Stimulated activated naive B cell treated with anti-CD40 and anti-IgM and Interleukin-4, amounts not matched to agents 10 μg/mL and 1 μg/mL and 100 μg/mL, for 72 hours (primary cell): ENCODE measurements at regions not wholly inside any gene's neighbourhood (a gene's known extent, or its start where the extent isn't known, plus 50 kb on each side); places are given as distances from the start of the nearest gene placed in this dataset.
A peak's percentile ranks its signal among the peaks of the same experiment; 100 is the strongest.

Source experiments
- ATAC-seq, 2 donors: fragments of 150-1000 bp; cut with Tn5 transposase; replicated peaks; 2 replicates each; pipeline ENCODE4 v1.10.0; 2021; ENCODE audit warnings: moderate library complexity in 1 of 2
- DNase-seq: peaks from one replicate; pipeline ENCODE4 v3.0.0; 2021
- H3K27ac Mint-ChIP-seq: one replicate; pipeline ENCODE4 v1.8.0; 2022; ENCODE audit warnings: mild to moderate bottlenecking, mixed read lengths
- H3K27me3 Mint-ChIP-seq, 2 donors: one replicate each; pipeline ENCODE4 v1.8.0; 2022; ENCODE audit warnings: mixed read lengths in 2 of 2
- H3K36me3 Mint-ChIP-seq, 2 donors: one replicate each; pipeline ENCODE4 v1.8.0; 2022; ENCODE audit warnings: mixed read lengths in 2 of 2, mild to moderate bottlenecking in 1 of 2
- H3K4me1 Mint-ChIP-seq, 2 donors: one replicate each; pipeline ENCODE4 v1.8.0; 2022; ENCODE audit warnings: mixed read lengths in 2 of 2, mild to moderate bottlenecking in 1 of 2
- H3K4me3 Mint-ChIP-seq, 2 donors: one replicate each; pipeline ENCODE4 v1.8.0; 2022; ENCODE audit warnings: mild to moderate bottlenecking in 2 of 2, mixed read lengths in 2 of 2, moderate library complexity in 1 of 2
- H3K9me3 Mint-ChIP-seq, 2 donors: one replicate each; pipeline ENCODE4 v1.8.0; 2022; ENCODE audit warnings: mixed read lengths in 2 of 2, mild to moderate bottlenecking in 1 of 2

GRCh38 chr10:123562811-123563580 is 103.2 kb upstream of the GPR26 start:
- DNase-seq (no peak), ATAC-seq (no peak)
- H3K4me1 Mint-ChIP-seq, result peaks cover 3 to 8% of the 10 kb centered on the region in 2 donors
- H3K27ac Mint-ChIP-seq, result no peak overlapping the region
- no peaks in the 10 kb centered on the region for H3K9me3 Mint-ChIP-seq
- H3K36me3 Mint-ChIP-seq, result peaks cover 0 to 2% of the 10 kb centered on the region in 2 donors
- H3K4me3 Mint-ChIP-seq, result no peak overlapping the region
- peaks cover 18 to 32% of the 10 kb centered on the region in 2 donors for H3K27me3 Mint-ChIP-seq

DNA sequence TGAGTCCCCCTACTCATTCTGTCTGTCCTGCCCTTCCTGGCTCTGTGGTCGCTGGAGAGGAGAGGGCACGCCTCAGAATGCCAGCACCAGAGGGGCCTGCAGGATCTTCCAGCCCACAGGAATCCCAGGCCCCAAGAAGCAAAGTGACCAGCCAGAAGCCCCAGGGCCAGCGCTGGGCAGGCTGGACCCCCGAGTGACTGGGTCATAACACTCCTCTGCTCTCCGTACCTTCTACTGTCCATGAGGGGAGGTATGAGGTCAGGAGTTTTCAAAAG is 102.6 kb upstream of the GPR26 start:
- no peak for ATAC-seq

DNA sequence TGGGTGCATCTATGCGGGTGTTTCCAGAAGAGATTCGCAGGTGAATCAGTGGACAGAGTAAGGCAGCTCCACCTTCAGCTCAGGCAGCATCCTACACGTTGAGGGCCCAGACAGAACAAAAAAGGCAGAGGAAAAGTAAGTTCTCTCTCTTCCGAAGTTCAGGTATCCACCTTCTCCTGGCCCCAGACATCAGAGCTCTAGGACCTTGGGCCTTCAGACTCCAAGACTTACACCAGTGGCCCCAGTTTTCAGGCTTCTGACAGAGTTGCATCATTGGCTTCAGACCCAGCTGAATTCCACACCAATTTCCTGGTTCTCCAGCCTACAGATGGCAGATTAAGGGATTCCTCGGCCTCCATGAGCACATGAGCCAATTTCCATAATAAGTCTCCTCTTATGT is 102.2 kb upstream of the GPR26 start:
- peaks cover 0 to 2% of the 10 kb centered on the region in 2 donors for H3K36me3 Mint-ChIP-seq
- H3K4me3 Mint-ChIP-seq, result no peak overlapping the region
- no peak for DNase-seq
- peaks cover 28 to 42% of the 10 kb centered on the region in 2 donors for H3K27me3 Mint-ChIP-seq
- no peaks in the 10 kb centered on the region for H3K9me3 Mint-ChIP-seq
- ATAC-seq, result no peak
- H3K27ac Mint-ChIP-seq, result no peak overlapping the region
- peaks cover 2 to 7% of the 10 kb centered on the region in 2 donors for H3K4me1 Mint-ChIP-seq

More for the DNA sequence above, 102.6 kb upstream of the GPR26 start:
- Mint-ChIP-seq H3K4me1 (peaks cover 2 to 8% of the 10 kb centered on the region in 2 donors), H3K27ac (no peak overlapping the region), H3K4me3 (no peak overlapping the region), H3K9me3 (no peaks in the 10 kb centered on the region), H3K27me3 (peaks cover 24 to 37% of the 10 kb centered on the region in 2 donors), H3K36me3 (peaks cover 0 to 2% of the 10 kb centered on the region in 2 donors)
- DNase-seq, result no peak

GRCh38 chr10:123564631-123565030 is 101.5 kb upstream of the GPR26 start:
- peaks cover 0 to 2% of the 10 kb centered on the region in 2 donors for H3K36me3 Mint-ChIP-seq
- DNase-seq, result no peak
- H3K27me3 Mint-ChIP-seq, result peaks cover 29 to 44% of the 10 kb centered on the region in 2 donors
- no peak for ATAC-seq
- no peak overlapping the region for H3K27ac Mint-ChIP-seq
- peaks cover 0 to under 1% of the 10 kb centered on the region in 2 donors for H3K4me1 Mint-ChIP-seq
- H3K9me3 Mint-ChIP-seq, result no peaks in the 10 kb centered on the region
- H3K4me3 Mint-ChIP-seq, result no peak overlapping the region

GRCh38 chr10:123565691-123566660 is 100.2 kb upstream of the GPR26 start:
- Mint-ChIP-seq H3K27me3 (peaks cover 29 to 42% of the 10 kb centered on the region in 2 donors), H3K27ac (no peak overlapping the region), H3K36me3 (peaks cover 0 to 2% of the 10 kb centered on the region in 2 donors), H3K9me3 (no peaks in the 10 kb centered on the region), H3K4me1 (no peaks in the 10 kb centered on the region), H3K4me3 (no peak overlapping the region)
- ATAC-seq (no peak), DNase-seq (no peak)

DNA sequence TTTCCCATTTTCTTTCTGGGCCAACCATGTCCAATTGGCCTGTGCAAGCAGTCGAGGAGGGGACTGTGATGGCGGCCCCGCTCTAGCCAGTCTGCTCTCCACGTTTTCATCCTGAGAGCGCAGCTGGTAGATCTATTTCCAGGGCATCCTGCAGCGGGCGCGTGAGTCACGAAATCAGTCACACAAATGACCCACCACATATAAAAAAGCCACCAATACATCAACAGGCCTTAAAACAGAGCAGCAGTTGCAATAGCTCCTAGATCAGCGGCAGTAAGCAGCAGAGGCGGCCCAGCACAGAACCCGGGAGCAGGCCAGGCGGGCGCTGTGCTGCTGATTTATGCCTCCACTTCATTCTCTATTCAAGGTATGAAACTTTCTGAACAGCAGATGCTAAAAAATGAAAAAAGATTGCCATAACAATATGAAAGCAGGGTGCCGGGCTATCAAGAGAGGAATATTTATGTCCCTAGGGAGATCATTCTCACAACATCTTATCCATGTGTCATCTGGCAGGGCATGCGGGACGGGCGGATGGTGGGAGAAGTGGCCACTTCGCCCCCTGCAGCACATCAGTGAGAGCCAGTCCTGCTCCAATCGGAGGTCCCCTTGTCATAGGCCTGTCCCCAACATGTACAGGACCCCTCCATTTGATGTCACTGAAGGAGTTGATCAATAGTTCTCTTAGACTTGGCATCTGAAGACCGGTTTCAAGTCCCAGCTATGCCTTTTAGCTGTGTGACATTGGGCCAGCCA is 98.0 kb upstream of the GPR26 start:
- no peak for ATAC-seq

DNA sequence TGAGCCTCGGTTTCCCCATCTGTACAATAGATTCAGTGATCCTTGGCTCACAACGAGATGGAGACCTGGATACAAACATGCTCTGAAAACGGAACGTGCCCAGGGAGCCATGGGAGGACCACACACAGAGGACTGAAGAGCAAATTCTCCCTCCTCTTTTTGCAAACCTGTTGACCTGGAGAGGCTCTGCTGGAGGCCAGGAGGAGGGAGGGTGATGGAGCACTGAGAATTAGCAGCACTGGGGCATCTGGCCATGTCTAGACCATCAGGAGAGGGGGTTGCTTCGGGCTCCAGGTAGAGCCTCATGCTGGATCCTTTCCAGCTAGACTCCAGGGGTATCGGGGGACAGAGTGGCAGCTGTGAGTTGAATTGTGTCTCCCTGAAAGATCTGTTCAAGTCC is 97.4 kb upstream of the GPR26 start:
- H3K27me3 Mint-ChIP-seq, result peaks cover 50 to 63% of the 10 kb centered on the region in 2 donors
- H3K36me3 Mint-ChIP-seq, result no peaks in the 10 kb centered on the region
- ATAC-seq, result no peak
- no peak for DNase-seq
- no peaks in the 10 kb centered on the region for H3K4me1 Mint-ChIP-seq
- H3K9me3 Mint-ChIP-seq, result no peaks in the 10 kb centered on the region
- no peak overlapping the region for H3K27ac Mint-ChIP-seq
- no peak overlapping the region for H3K4me3 Mint-ChIP-seq

More for the DNA sequence above, 98.0 kb upstream of the GPR26 start:
- no peak for DNase-seq
- H3K4me3 Mint-ChIP-seq, result no peak overlapping the region
- peaks cover 44 to 57% of the 10 kb centered on the region in 2 donors for H3K27me3 Mint-ChIP-seq
- H3K4me1 Mint-ChIP-seq, result no peaks in the 10 kb centered on the region
- no peaks in the 10 kb centered on the region for H3K9me3 Mint-ChIP-seq
- no peaks in the 10 kb centered on the region for H3K36me3 Mint-ChIP-seq
- H3K27ac Mint-ChIP-seq, result no peak overlapping the region

DNA sequence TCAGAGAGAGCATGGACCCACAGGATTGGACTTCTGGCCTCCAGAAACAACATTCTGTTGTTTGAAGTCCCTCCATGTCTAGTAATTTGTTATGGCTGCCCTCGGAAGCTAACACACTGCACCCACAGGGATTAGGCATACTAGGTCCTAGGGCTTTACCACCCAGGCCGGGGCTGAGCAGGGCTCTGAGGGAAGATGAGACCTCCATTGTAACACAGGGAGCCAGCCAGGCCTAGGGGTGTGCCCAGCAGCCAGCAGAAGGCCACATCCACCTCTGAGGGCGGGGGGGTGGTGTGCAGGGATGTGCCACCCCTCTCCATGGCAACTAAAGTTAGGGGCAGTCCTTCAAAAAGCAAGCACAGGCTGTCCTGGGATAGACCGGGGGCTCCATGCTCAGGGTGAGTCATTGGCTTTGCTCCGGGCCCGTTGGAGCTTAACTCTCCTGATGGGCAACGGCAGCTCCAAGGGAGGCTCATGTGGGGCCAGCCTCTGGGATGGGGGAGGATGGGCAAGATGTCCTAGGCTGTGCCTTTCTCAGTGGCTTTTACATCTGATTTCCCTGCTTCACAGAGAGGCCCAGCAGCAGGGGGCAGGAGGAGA is 96.6 kb upstream of the GPR26 start:
- H3K4me3 Mint-ChIP-seq, result no peak overlapping the region
- no peaks in the 10 kb centered on the region for H3K4me1 Mint-ChIP-seq
- H3K27me3 Mint-ChIP-seq, result peaks cover 57 to 71% of the 10 kb centered on the region in 2 donors
- no peaks in the 10 kb centered on the region for H3K9me3 Mint-ChIP-seq
- no peak for ATAC-seq
- no peak overlapping the region for H3K27ac Mint-ChIP-seq
- DNase-seq, result no peak
- H3K36me3 Mint-ChIP-seq, result no peaks in the 10 kb centered on the region

- no peaks in the 10 kb centered on the region for H3K4me1 Mint-ChIP-seq
- ATAC-seq (no peak), DNase-seq (no peak)
- no peak overlapping the region for H3K4me3 Mint-ChIP-seq
- H3K27ac Mint-ChIP-seq, result no peak overlapping the region
- peaks cover 59 to 72% of the 10 kb centered on the region in 2 donors for H3K27me3 Mint-ChIP-seq
- no peaks in the 10 kb centered on the region for H3K36me3 Mint-ChIP-seq
- no peaks in the 10 kb centered on the region for H3K9me3 Mint-ChIP-seq
Measured at GRCh38 chr10:123570051-123570897, 95.9 kb upstream of the GPR26 start.

GRCh38 chr10:123570898-123571515 is 95.1 kb upstream of the GPR26 start:
- Mint-ChIP-seq H3K27ac (no peak overlapping the region), H3K27me3 (peaks cover 57 to 72% of the 10 kb centered on the region in 2 donors), H3K4me3 (no peak overlapping the region), H3K9me3 (no peaks in the 10 kb centered on the region), H3K4me1 (no peaks in the 10 kb centered on the region), H3K36me3 (no peaks in the 10 kb centered on the region)
- ATAC-seq, result no peak
- DNase-seq, result no peak

GRCh38 chr10:123571978-123572377 is 94.2 kb upstream of the GPR26 start:
- no peak overlapping the region for H3K4me3 Mint-ChIP-seq
- H3K27me3 Mint-ChIP-seq, result peaks cover 53 to 78% of the 10 kb centered on the region in 2 donors

GRCh38 chr10:123573236-123574108 is 92.7 kb upstream of the GPR26 start:
- H3K4me3 Mint-ChIP-seq, result no peak overlapping the region
- H3K9me3 Mint-ChIP-seq, result no peaks in the 10 kb centered on the region
- H3K36me3 Mint-ChIP-seq, result no peaks in the 10 kb centered on the region
- H3K4me1 Mint-ChIP-seq, result no peaks in the 10 kb centered on the region
- no peak overlapping the region for H3K27ac Mint-ChIP-seq
- DNase-seq (no peak), ATAC-seq (peak; percentile 55 to 57)
- H3K27me3 Mint-ChIP-seq, result peaks cover 52 to 77% of the 10 kb centered on the region in 2 donors

More at GRCh38 chr10:123571978-123572377, 94.2 kb upstream of the GPR26 start:
- H3K27ac Mint-ChIP-seq, result no peak overlapping the region
- H3K9me3 Mint-ChIP-seq, result no peaks in the 10 kb centered on the region
- ATAC-seq (no peak), DNase-seq (no peak)
- no peaks in the 10 kb centered on the region for H3K36me3 Mint-ChIP-seq
- no peaks in the 10 kb centered on the region for H3K4me1 Mint-ChIP-seq
